Umbilical cord (tissue), 1 donor: ENCODE measurements at regions not wholly inside any gene's neighbourhood (a gene's known extent, or its start where the extent isn't known, plus 50 kb on each side); places are given as distances from the start of the nearest gene placed in this dataset.
"Not testable (repeated sequence)": the region's sequence is repeated elsewhere in the genome, so short reads cannot be mapped to it uniquely, and the experiment has no call there.

Source experiments
- DNase-seq: peaks from one replicate; pipeline ENCODE4 v3.0.0-alpha.2; 2015; ENCODE audit warnings: low spot score

GRCh38 chr9:31377358-31377757 is 1007.1 kb upstream of the ACO1 start:
- no peak for DNase-seq

- no peak for DNase-seq
Measured at GRCh38 chr9:31388660-31389059, 995.8 kb upstream of the ACO1 start.

GRCh38 chr9:31389075-31389474 is 995.4 kb upstream of the ACO1 start:
- DNase-seq, result no peak

DNA sequence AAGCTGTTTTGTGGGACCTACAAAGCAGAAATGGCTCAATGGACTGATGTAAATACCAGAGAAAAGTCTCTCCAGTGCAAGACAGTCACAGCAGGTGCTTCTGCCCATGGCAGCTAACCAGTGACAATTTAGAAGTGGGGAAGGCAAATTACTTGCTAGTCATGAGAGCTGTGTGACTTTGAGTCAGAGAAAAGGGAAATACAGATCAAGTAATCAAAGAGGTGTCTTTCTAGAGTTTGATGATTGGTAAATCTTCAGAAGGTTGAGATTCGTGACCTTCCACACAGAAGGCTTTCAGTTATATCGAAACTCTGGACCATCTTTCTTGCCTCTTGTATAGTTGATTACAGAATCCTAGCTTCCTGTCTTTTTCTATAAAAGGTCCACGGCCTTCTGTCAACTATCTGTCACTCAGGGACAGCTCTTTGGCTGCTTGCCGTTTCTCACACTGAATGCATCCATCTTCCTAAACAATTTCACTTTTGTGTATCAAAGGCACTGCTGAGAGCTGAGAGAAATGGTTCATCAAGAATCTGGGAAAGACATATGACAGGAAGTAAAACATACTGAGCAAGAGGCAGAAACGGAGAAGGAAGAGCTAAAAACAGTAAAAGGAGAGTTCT is 993.9 kb upstream of the ACO1 start:
- DNase-seq, result no peak

DNA sequence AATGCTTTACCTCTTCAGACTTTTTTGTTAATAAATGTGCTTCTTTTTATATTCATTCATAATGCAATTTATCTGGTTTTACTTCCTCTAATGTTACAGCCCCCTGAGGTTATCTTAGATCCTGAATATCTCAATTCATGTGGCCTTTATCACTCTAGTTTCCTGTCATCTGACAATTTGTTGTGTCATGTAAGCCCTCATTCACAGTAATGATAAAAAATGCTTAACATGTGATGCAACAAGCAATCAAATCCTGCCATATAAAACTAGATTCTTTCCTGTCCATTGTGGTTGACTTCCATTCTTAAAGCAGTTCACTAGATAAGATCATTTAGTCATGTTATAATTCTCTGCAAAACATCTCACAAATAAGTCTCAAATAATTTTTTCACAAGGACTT is 991.2 kb upstream of the ACO1 start:
- no peak for DNase-seq

DNA sequence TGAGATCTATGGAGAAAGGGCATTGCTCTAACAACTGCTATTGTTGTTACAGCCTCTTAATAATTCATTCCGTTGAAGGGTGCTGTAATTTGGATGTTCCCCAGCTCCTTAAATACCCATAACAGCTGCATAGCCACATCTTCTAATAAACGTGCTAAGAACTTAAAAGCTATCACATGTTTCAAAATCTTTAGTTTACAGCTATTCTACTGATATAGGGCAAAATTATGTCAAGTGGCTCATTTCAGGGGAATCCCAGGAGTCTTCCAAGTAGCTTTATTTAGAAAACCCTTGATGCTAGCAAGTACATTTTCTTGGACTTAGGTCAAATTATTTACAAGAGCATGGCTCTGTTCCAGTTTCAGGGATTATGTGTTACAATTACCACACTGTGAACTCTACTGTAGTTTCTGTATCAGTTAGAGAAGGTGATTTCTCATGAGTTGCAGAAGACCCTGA is 990.4 kb upstream of the ACO1 start:
- peak; percentile 68 for DNase-seq

- no peak for DNase-seq
Measured at GRCh38 chr9:31412081-31412480, 972.4 kb upstream of the ACO1 start.

DNA sequence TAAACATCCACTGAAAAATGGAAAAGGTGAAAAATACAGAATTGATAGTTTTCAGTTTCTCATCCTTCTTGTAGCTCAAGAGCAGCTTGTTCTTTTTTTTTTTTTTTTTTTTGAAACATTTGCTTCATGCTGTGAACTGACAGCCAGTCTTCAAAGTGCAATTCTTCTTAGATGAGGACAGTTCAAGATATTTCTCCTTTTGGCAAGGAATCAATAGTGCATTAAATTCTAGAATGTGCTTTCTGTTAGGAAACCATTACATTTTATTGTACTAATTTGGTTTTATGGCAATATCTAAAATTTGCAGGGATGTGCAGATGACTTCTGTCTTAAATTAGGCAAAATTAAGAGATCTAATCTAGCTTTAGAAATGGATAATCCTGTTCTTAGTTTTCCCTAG is 969.3 kb upstream of the ACO1 start:
- peak; percentile 25 for DNase-seq

GRCh38 chr9:31418419-31418818 is 966.0 kb upstream of the ACO1 start:
- no peak for DNase-seq

- DNase-seq, result not testable (repeated sequence)
Measured at GRCh38 chr9:31443630-31444457, 940.6 kb upstream of the ACO1 start.

DNA sequence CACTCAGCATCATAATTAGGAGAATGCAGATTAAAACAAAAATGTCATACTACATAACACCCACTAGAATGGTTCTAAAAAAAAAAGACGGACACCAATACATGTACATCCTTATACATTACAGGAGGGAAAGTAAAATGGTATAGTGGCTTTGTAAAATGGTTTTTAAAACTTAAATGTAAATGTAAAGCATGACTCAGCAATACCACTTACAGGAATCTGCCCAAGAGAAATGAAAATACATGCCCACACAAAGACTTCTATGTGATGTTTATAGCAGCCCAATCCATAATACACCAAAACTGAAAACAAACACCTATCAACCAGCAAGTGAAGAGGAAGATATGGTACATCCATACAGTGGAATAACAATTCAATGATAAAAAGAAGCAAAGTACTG is 939.1 kb upstream of the ACO1 start:
- no peak for DNase-seq

- DNase-seq, result no peak
Measured at GRCh38 chr9:31445960-31446359, 938.5 kb upstream of the ACO1 start.

DNA sequence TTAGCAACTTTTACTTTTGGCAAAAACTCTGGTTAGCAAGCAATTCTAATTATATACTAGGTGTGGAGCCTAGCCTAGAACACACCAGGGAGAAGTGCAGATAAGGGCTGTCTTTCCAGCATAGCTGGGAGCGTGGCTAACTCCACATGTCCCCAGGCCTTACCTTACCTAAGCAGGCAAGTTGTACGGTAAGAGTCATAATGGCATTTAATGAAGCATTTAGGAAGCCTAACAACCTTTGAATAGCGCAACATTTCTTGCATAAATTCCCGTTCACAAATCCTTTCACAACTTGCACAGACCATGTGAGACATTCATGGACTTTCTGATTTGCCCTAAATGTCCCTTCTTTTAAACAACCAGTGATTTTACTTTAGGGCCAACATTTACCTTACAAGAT is 917.4 kb upstream of the ACO1 start:
- no peak for DNase-seq

- DNase-seq, result no peak
Measured at GRCh38 chr9:31470051-31470450, 914.4 kb upstream of the ACO1 start.

DNA sequence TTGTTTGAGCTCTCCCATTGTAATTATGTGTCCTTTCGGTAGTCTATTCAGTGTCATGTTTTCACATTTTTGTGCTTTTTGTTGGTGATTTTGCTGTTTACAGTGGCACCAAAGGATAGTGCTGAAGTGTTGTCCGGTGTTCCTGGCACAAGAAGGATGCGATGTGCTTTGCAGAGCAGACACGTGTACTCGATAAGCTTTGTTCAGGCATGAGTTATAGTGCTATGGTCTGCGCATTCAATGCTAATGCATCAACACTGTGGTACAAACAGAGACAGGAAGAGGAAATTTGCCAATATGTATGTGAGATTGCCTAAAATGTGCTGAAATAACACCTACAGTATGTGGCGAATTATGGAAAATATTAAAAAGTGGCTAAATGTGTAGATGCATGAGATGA is 913.4 kb upstream of the ACO1 start:
- no peak for DNase-seq

GRCh38 chr9:31486630-31487029 is 897.8 kb upstream of the ACO1 start:
- no peak for DNase-seq

GRCh38 chr9:31490551-31491106 is 893.8 kb upstream of the ACO1 start:
- no peak for DNase-seq

GRCh38 chr9:31492229-31492628 is 892.2 kb upstream of the ACO1 start:
- no peak for DNase-seq

GRCh38 chr9:31500422-31500821 is 884.0 kb upstream of the ACO1 start:
- no peak for DNase-seq

GRCh38 chr9:31519011-31519410 is 865.4 kb upstream of the ACO1 start:
- no peak for DNase-seq

DNA sequence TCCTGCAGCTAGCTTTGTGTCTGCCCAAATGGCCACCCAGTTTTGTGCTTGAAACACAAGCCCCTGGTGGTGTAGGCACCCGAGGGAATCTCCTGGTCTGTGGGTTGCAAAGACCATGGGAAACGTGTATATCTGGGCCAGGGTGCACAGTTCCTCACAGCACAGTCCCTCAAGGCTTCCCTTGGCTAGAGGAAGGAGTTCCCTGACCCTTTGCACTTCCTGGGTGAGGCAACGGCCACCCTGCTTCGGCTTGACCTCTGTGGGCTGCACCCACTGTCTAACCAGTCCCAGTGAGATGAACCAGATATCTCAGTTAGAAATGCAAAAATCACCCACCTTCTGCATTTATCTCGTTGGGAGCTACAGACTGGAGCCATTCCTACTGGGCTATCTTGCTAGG is 865.0 kb upstream of the ACO1 start:
- DNase-seq, result no peak

DNA sequence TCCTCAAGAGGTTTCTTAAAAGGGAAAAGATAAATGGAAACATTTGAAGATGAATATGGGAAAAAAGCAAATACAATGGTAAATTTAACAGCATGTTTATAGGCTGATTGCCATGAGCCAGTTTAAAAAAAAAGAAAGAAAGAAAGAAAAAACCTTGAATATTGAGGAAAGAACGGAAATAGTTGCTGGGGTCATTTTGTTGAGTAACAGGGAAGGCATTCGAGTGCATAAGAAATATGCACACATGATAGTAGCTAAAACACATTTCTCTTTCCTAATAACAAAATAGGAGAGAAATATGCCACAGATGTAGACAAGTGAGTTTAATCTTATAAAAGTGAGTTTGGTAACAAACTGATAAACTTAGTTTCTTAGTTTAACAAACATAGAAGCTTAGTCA is 864.6 kb upstream of the ACO1 start:
- DNase-seq, result no peak
